HepG2 (cell line): ENCODE measurements at regions not wholly inside any gene's neighbourhood (a gene's known extent, or its start where the extent isn't known, plus 50 kb on each side); places are given as distances from the start of the nearest gene placed in this dataset.

Experiments
- ATAC-seq: fragments of 200-7000 bp; cut with Tn5 transposase; 3 replicates; pipeline ENCODE4 v1.9.1; 2020; ENCODE audit warnings: mild to moderate bottlenecking, moderate library complexity
- BruUV-seq: library from RNA; stranded (reverse); fragments of 400-500 nt; replicated peaks from 2 replicates; lab custom pipeline; 2021; lab: Mats Ljungman, UMichigan
- CTCF ChIA-PET: fragments of 300-600 bp; formaldehyde crosslinking; extraction: SDS; loops from one replicate; lab custom pipeline; 2021; ENCODE audit warnings: low total read pairs, inconsistent platforms, low intra/inter-chr PET ratio; lab: Yijun Ruan, JAX
- POLR2A ChIA-PET: fragments of 350-600 bp; sonication (Branson Sonifier 250); formaldehyde crosslinking; loops from one replicate; lab custom pipeline; 2020; ENCODE audit warnings: antibody characterized with exemption, inconsistent platforms; lab: Yijun Ruan, JAX
- DNase-seq: peaks from one replicate; pipeline ENCODE4 v3.0.0-alpha.2; 2015; ENCODE audit warnings: low spot score
- FAIRE-seq: peaks from 3 replicates; lab custom pipeline; 2011; peaks lifted over from hg19 to GRCh38; lab: Jason Lieb, UNC
- H2AFZ ChIP-seq: one replicate; pipeline ENCODE4 v1.6.1; 2011; ENCODE audit warnings: low read length, inconsistent platforms
- H3K27ac ChIP-seq: fragments of 300-600 bp; 3 replicates; pipeline ENCODE4 v1.8.0; 2011; ENCODE audit warnings: mixed run types, mild to moderate bottlenecking, mixed read lengths, low read length, inconsistent platforms; ENCODE audit not compliant: insufficient read depth; ENCODE audit errors: extremely low read length
- H3K27me3 ChIP-seq, 2 experiments: fragments of 200-600 bp in 1 of 2; 2 replicates in 1 of 2; 3 replicates in 1 of 2; pipeline versions ENCODE4 v1.6.0 to v1.8.0; 2011; ENCODE audit warnings: low read length in 2 of 2, mild to moderate bottlenecking in 2 of 2, moderate library complexity in 2 of 2, inconsistent platforms in 1 of 2; ENCODE audit not compliant: insufficient read depth in 2 of 2, control insufficient read depth in 1 of 2
- H3K36me3 ChIP-seq, 2 experiments: fragments of 200-600 bp in 1 of 2; replicated peaks in 1 of 2; 2 replicates in 1 of 2; 3 replicates in 1 of 2; pipeline versions ENCODE4 v1.5.1 to v1.8.0; 2011; ENCODE audit warnings: low read length in 2 of 2, inconsistent platforms in 1 of 2; ENCODE audit not compliant: insufficient read depth in 2 of 2, control insufficient read depth in 1 of 2
- H3K4me1 ChIP-seq: 2 replicates; pipeline ENCODE4 v1.5.1; 2012; ENCODE audit warnings: low read length, inconsistent platforms; ENCODE audit not compliant: insufficient read depth
- H3K4me2 ChIP-seq: 2 replicates; pipeline ENCODE4 v1.6.0; 2011; ENCODE audit warnings: low read depth, low read length, inconsistent platforms
- H3K4me3 ChIP-seq, 3 experiments: fragments of 200-600 bp in 1 of 3; sonication (generic), shearing (Covaris generic) in 1 of 3; replicated peaks in 1 of 3; 2 replicates each; pipeline ENCODE4 v1.5.1; 2011 to 2016; ENCODE audit warnings: low read length in 3 of 3, inconsistent platforms in 2 of 3, low read depth in 2 of 3, mild to moderate bottlenecking in 2 of 3, control low read depth in 1 of 3, mixed read lengths in 1 of 3; ENCODE audit not compliant: insufficient read depth in 1 of 3
- H3K79me2 ChIP-seq: one replicate; pipeline ENCODE4 v1.6.1; 2011; ENCODE audit warnings: low read length, inconsistent platforms; ENCODE audit not compliant: insufficient read depth
- H3K9ac ChIP-seq: 2 replicates; pipeline ENCODE4 v1.6.0; 2011; ENCODE audit warnings: mild to moderate bottlenecking, low read depth, low read length, inconsistent platforms; ENCODE audit not compliant: insufficient read depth
- H3K9me3 ChIP-seq: 2 replicates; pipeline ENCODE4 v1.5.1; 2012; ENCODE audit warnings: mild to moderate bottlenecking, low read length
- H4K20me1 ChIP-seq: 2 replicates; pipeline ENCODE4 v1.6.0; 2011; ENCODE audit warnings: inconsistent platforms, mild to moderate bottlenecking, low read length, moderate library complexity; ENCODE audit not compliant: insufficient read depth
- CENPX ChIP-seq: sonication (generic); formaldehyde crosslinking; IDR thresholded peaks from 2 replicates; pipeline ENCODE4 v1.9.0; 2021; ENCODE audit warnings: mild to moderate bottlenecking, missing genetic modification reagents, moderate library complexity
- DBP ChIP-seq: sonication (generic); formaldehyde crosslinking; IDR thresholded peaks from 2 replicates; pipeline ENCODE4 v1.4.0; 2020; ENCODE audit warnings: missing genetic modification reagents; ENCODE audit errors: not compliant biosample characterization
- DDIT3 ChIP-seq: sonication (generic); formaldehyde crosslinking; IDR thresholded peaks from 2 replicates; pipeline ENCODE4 v1.4.0; 2020; ENCODE audit warnings: mild to moderate bottlenecking, missing genetic modification reagents
- FIP1L1 ChIP-seq: fragments of 200-400 bp; formaldehyde crosslinking; IDR thresholded peaks from 2 replicates; pipeline ENCODE4 v1.6.1; 2018; ENCODE audit warnings: low read depth, mild to moderate bottlenecking, low read length, moderate library complexity, borderline replicate concordance; ENCODE audit not compliant: insufficient read depth
- HOXA7 ChIP-seq: sonication (generic); formaldehyde crosslinking; IDR thresholded peaks from 2 replicates; pipeline ENCODE4 v1.8.1; 2022; ENCODE audit warnings: mild to moderate bottlenecking, missing genetic modification reagents, moderate library complexity
- ISX ChIP-seq: sonication (generic); formaldehyde crosslinking; conservative IDR thresholded peaks from 2 replicates; pipeline ENCODE4 v1.5.0; 2020; ENCODE audit warnings: missing genetic modification reagents
- KAT8 ChIP-seq: IDR thresholded peaks from 2 replicates; pipeline ENCODE4 v1.6.1; 2016; ENCODE audit warnings: missing genetic modification reagents, missing compliant biosample characterization
- LBX2 ChIP-seq: sonication (generic); formaldehyde crosslinking; IDR thresholded peaks from 2 replicates; pipeline ENCODE4 v1.5.0; 2020; ENCODE audit warnings: missing genetic modification reagents, mild to moderate bottlenecking, borderline replicate concordance
- MIXL1 ChIP-seq: IDR thresholded peaks from 2 replicates; pipeline ENCODE4 v1.6.1; 2016
- NFRKB ChIP-seq: fragments of 450-650 bp; IDR thresholded peaks from 2 replicates; pipeline ENCODE4 v1.6.1; 2017
- NR2F1 ChIP-seq, 2 experiments: fragments of 450-650 bp in 1 of 2; formaldehyde crosslinking in 1 of 2; IDR thresholded peaks; 2 replicates each; pipeline versions ENCODE4 v1.5.0 to v1.6.1; 2016 to 2020; ENCODE audit warnings: mild to moderate bottlenecking in 1 of 2, missing compliant biosample characterization in 1 of 2, missing genetic modification reagents in 1 of 2, moderate library complexity in 1 of 2
- TEAD2 ChIP-seq: sonication (generic); formaldehyde crosslinking; IDR thresholded peaks from 2 replicates; pipeline ENCODE4 v1.9.0; 2021; ENCODE audit warnings: missing genetic modification reagents
- ZNF230 ChIP-seq: sonication (generic); formaldehyde crosslinking; IDR thresholded peaks from 2 replicates; pipeline ENCODE4 v1.4.0; 2020; ENCODE audit warnings: mild to moderate bottlenecking, missing genetic modification reagents
- ZNF441 ChIP-seq: sonication (generic); formaldehyde crosslinking; IDR thresholded peaks from 2 replicates; pipeline ENCODE4 v1.7.0; 2021; ENCODE audit warnings: missing genetic modification reagents, borderline replicate concordance
- in situ Hi-C: cut with HindIII; loops from 2 replicates; pipeline ENCODE4 v1.10.0; 2017; ENCODE audit warnings: low pct_unique_long_range_greater_than_20kb; ENCODE audit not compliant: extremely low pct_ligation_motif_present
- intact Hi-C: fragments of 100-400 bp; cut with micrococcal nuclease; formaldehyde crosslinking; loops from one replicate; pipeline ENCODE4 v1.10.0; 2022; ENCODE audit not compliant: unreplicated experiment
- TF ChIP-seq, protein P1 (sequence below): IDR thresholded peaks from 2 replicates; pipeline ENCODE4 v1.6.1; 2016; ENCODE audit warnings: control low read depth

GRCh38 chr12:92640691-92641090, 62.1 kb upstream of the PLEKHG7 start:
- TF ChIP-seq TEAD2 (no peak), NFRKB (no peak), MIXL1 (CRISPR knock-in tag) (no peak), CENPX (CRISPR knock-in tag) (no peak), ZNF441 (CRISPR knock-in tag) (no peak), FIP1L1 (no peak), HOXA7 (CRISPR knock-in tag) (no peak), NR2F1 (CRISPR knock-in tag; IDR thresholded peaks at IDR 0.05) (no peak), DBP (CRISPR knock-in tag) (no peak), ISX (CRISPR knock-in tag) (no peak), KAT8 (CRISPR knock-in tag) (no peak), ZNF230 (CRISPR knock-in tag) (no peak), LBX2 (no peak), DDIT3 (CRISPR knock-in tag) (no peak)
- TF ChIP-seq, protein P1, sequence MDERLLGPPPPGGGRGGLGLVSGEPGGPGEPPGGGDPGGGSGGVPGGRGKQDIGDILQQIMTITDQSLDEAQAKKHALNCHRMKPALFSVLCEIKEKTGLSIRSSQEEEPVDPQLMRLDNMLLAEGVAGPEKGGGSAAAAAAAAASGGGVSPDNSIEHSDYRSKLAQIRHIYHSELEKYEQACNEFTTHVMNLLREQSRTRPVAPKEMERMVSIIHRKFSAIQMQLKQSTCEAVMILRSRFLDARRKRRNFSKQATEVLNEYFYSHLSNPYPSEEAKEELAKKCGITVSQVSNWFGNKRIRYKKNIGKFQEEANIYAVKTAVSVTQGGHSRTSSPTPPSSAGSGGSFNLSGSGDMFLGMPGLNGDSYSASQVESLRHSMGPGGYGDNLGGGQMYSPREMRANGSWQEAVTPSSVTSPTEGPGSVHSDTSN, result no peak
- DNase-seq (no peak), FAIRE-seq (no peak), ATAC-seq (no peak)
- no TSS peak for BruUV-seq
- in situ Hi-C loops, result no loop called here
- H4K20me1 ChIP-seq, result no peaks in the 10 kb centered on the region
- CTCF ChIA-PET, result no interaction called here
- no peak overlapping the region for H2AFZ ChIP-seq
- H3K79me2 ChIP-seq, result no peaks in the 10 kb centered on the region
- H3K27me3 ChIP-seq, result no peaks in the 10 kb centered on the region; a peak in 1 of 5 replicates
- H3K9ac ChIP-seq, result no peak overlapping the region
- intact Hi-C loops, result no loop called here
- POLR2A ChIA-PET, result no interaction called here
- H3K4me2 ChIP-seq, result no peak overlapping the region
- H3K27ac ChIP-seq, result no peak overlapping the region
- H3K9me3 ChIP-seq, result no peaks in the 10 kb centered on the region
- H3K4me3 ChIP-seq, result no peak overlapping the region
- no peaks in the 10 kb centered on the region for H3K36me3 ChIP-seq
- no peaks in the 10 kb centered on the region for H3K4me1 ChIP-seq
